Esophagus squamous epithelium (tissue), 4 donors: ENCODE measurements at regions not wholly inside any gene's neighbourhood (a gene's known extent, or its start where the extent isn't known, plus 50 kb on each side); places are given as distances from the start of the nearest gene placed in this dataset.

ENCODE experiments used
- CTCF ChIP-seq, 6 experiments: fragments of 450-650 bp in 4 of 6; fragments of 200-600 bp in 2 of 6; sonication (generic) in 2 of 6; IDR thresholded peaks; one replicate each; pipeline ENCODE4 v1.5.1; 2016 to 2019; ENCODE audit warnings: antibody characterized with exemption in 6 of 6, mild to moderate bottlenecking in 4 of 6, moderate library complexity in 4 of 6
- POLR2A ChIP-seq, 4 donors: fragments of 450-650 bp; IDR thresholded peaks; one replicate each; pipeline ENCODE4 v1.6.1; 2017; ENCODE audit warnings: antibody characterized with exemption in 4 of 4, mild to moderate bottlenecking in 4 of 4, moderate library complexity in 3 of 4

- TF ChIP-seq CTCF (IDR thresholded peaks at IDR 0.05) (no peak), POLR2A (IDR thresholded peaks at IDR 0.05) (no peak)
These were observed 149.3 kb upstream of the ALKAL2 start for GRCh38 chr2:437180-437579.
